HEK293 (cell line): ENCODE measurements at regions not wholly inside any gene's neighbourhood (a gene's known extent, or its start where the extent isn't known, plus 50 kb on each side); places are given as distances from the start of the nearest gene placed in this dataset.

Experiments used
- SCRT2 ChIP-seq: fragments of 450-650 bp; formaldehyde crosslinking; IDR thresholded peaks from 2 replicates; pipeline ENCODE4 v1.5.1; 2016; ENCODE audit warnings: missing biosample characterization, missing genetic modification characterization
- WT1 ChIP-seq: fragments of 450-650 bp; formaldehyde crosslinking; IDR thresholded peaks from 2 replicates; pipeline ENCODE4 v1.5.1; 2016; ENCODE audit warnings: missing biosample characterization, missing genetic modification characterization
- ZNF133 ChIP-seq: fragments of 450-650 bp; formaldehyde crosslinking; IDR thresholded peaks from 2 replicates; pipeline ENCODE4 v1.5.1; 2016; ENCODE audit warnings: missing biosample characterization, missing genetic modification characterization
- ZNF157 ChIP-seq: fragments of 450-650 bp; formaldehyde crosslinking; IDR thresholded peaks from 2 replicates; pipeline ENCODE4 v1.5.1; 2016; ENCODE audit warnings: missing biosample characterization, missing genetic modification characterization
- ZNF2 ChIP-seq: fragments of 450-650 bp; formaldehyde crosslinking; IDR thresholded peaks from 2 replicates; pipeline ENCODE4 v1.5.1; 2016; ENCODE audit warnings: missing biosample characterization, missing genetic modification characterization
- ZNF223 ChIP-seq: fragments of 450-650 bp; formaldehyde crosslinking; IDR thresholded peaks from 2 replicates; pipeline ENCODE4 v1.5.1; 2016; ENCODE audit warnings: missing biosample characterization, missing genetic modification characterization
- ZNF239 ChIP-seq: fragments of 450-650 bp; formaldehyde crosslinking; IDR thresholded peaks from 2 replicates; pipeline ENCODE4 v1.5.1; 2016; ENCODE audit warnings: missing biosample characterization, missing genetic modification characterization
- ZNF24 ChIP-seq: fragments of 450-650 bp; formaldehyde crosslinking; IDR thresholded peaks from 2 replicates; pipeline ENCODE4 v1.5.1; 2016; ENCODE audit warnings: missing biosample characterization, missing genetic modification characterization
- ZNF248 ChIP-seq: fragments of 450-650 bp; formaldehyde crosslinking; IDR thresholded peaks from 2 replicates; pipeline ENCODE4 v1.5.1; 2017; ENCODE audit warnings: missing biosample characterization, missing genetic modification characterization
- ZNF266 ChIP-seq: fragments of 450-650 bp; formaldehyde crosslinking; IDR thresholded peaks from 2 replicates; pipeline ENCODE4 v1.5.1; 2016; ENCODE audit warnings: missing biosample characterization, missing genetic modification characterization, low read depth
- ZNF341 ChIP-seq: fragments of 450-650 bp; formaldehyde crosslinking; IDR thresholded peaks from 2 replicates; pipeline ENCODE4; 2016; ENCODE audit warnings: low read depth, missing biosample characterization, missing genetic modification characterization
- ZNF501 ChIP-seq: fragments of 450-650 bp; formaldehyde crosslinking; IDR thresholded peaks from 2 replicates; pipeline ENCODE4 v1.5.1; 2016; ENCODE audit warnings: missing biosample characterization, missing genetic modification characterization
- ZNF510 ChIP-seq: fragments of 450-650 bp; formaldehyde crosslinking; IDR thresholded peaks from 2 replicates; pipeline ENCODE4 v1.5.1; 2018; ENCODE audit warnings: mild to moderate bottlenecking, missing genetic modification characterization, missing biosample characterization; ENCODE audit not compliant: insufficient replicate concordance
- ZNF585B ChIP-seq: fragments of 450-650 bp; formaldehyde crosslinking; IDR thresholded peaks from 2 replicates; pipeline ENCODE4 v1.5.1; 2016; ENCODE audit warnings: missing biosample characterization, missing genetic modification characterization
- ZNF658 ChIP-seq: fragments of 450-650 bp; formaldehyde crosslinking; IDR thresholded peaks from 2 replicates; pipeline ENCODE4; 2016; ENCODE audit warnings: missing biosample characterization, missing genetic modification characterization
- ZNF707 ChIP-seq: fragments of 450-650 bp; formaldehyde crosslinking; IDR thresholded peaks from 2 replicates; pipeline ENCODE4 v1.5.1; 2016; ENCODE audit warnings: missing biosample characterization, missing genetic modification characterization
- ZNF792 ChIP-seq: fragments of 450-650 bp; formaldehyde crosslinking; IDR thresholded peaks from 2 replicates; pipeline ENCODE4 v1.5.1; 2016; ENCODE audit warnings: missing biosample characterization, missing genetic modification characterization
- ZNF843 ChIP-seq: fragments of 450-650 bp; formaldehyde crosslinking; IDR thresholded peaks from 2 replicates; pipeline ENCODE4 v1.5.1; 2016; ENCODE audit warnings: missing biosample characterization, missing genetic modification characterization
- TF ChIP-seq, protein P1 (sequence below): fragments of 450-650 bp; IDR thresholded peaks from 2 replicates; pipeline ENCODE4 v1.5.1; 2018; ENCODE audit warnings: missing biosample characterization, missing genetic modification characterization
- TF ChIP-seq, protein P2 (sequence below): fragments of 450-650 bp; formaldehyde crosslinking; IDR thresholded peaks from 2 replicates; pipeline ENCODE4 v1.5.1; 2017; ENCODE audit warnings: missing biosample characterization, missing genetic modification characterization
- TF ChIP-seq, protein P3 (sequence below): fragments of 450-650 bp; formaldehyde crosslinking; IDR thresholded peaks from 2 replicates; pipeline ENCODE4 v1.5.1; 2017; ENCODE audit warnings: missing biosample characterization, missing genetic modification characterization
- TF ChIP-seq, protein P4 (sequence below): fragments of 450-650 bp; formaldehyde crosslinking; IDR thresholded peaks from 2 replicates; pipeline ENCODE4 v1.5.1; 2016; ENCODE audit warnings: missing biosample characterization, missing genetic modification characterization
- TF ChIP-seq, protein P5 (sequence below): fragments of 450-650 bp; formaldehyde crosslinking; IDR thresholded peaks from 2 replicates; pipeline ENCODE4 v1.5.1; 2017; ENCODE audit warnings: missing biosample characterization, mild to moderate bottlenecking, missing genetic modification characterization, moderate library complexity
- TF ChIP-seq, protein P6 (sequence below): fragments of 450-650 bp; formaldehyde crosslinking; IDR thresholded peaks from 2 replicates; pipeline ENCODE4 v1.5.1; 2016; ENCODE audit warnings: missing biosample characterization, missing genetic modification characterization
- TF ChIP-seq, protein P7 (sequence below): fragments of 450-650 bp; formaldehyde crosslinking; IDR thresholded peaks from 2 replicates; pipeline ENCODE4 v1.5.1; 2016; ENCODE audit warnings: missing biosample characterization, missing genetic modification characterization
- TF ChIP-seq, protein P8 (sequence below): fragments of 450-650 bp; formaldehyde crosslinking; IDR thresholded peaks from 2 replicates; pipeline ENCODE4 v1.5.1; 2016; ENCODE audit warnings: missing biosample characterization, missing genetic modification characterization
- TF ChIP-seq, protein P9 (sequence below): fragments of 450-650 bp; formaldehyde crosslinking; IDR thresholded peaks from 2 replicates; pipeline ENCODE4 v1.5.1; 2016; ENCODE audit warnings: missing biosample characterization, missing genetic modification characterization

DNA sequence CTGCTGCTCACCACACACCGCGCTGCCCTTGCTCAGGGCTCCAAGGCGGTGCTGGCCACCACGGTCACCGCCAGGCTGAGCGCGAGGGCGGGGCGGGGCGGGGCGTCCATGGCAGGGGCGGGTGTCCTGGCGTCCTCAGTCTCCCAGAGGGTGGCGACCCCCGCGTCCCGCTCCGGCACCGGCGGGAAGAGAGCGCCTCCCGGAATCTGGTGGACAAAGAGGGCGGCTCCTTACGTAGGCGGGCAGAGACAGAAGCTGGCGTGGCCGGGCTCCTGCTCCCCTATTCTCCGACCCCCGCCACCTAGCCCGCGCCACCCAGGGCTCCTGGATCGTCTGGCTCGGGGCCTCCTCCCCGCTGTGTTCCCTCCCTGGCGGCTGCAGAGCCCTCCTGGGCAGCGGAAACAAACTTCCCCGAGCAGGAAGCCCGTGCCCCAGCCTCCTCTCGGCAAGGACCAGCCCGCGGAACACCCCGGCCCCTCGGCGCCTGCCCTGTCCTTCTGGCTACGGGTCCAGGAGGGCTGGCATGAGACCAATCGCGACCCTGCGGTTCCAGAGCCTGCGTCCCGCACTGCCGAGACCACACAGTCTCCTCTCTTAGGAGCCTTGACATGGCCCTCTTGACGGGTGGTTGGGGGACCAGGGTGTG is 133.8 kb upstream of the ZNF92 start (continued):
- TF ChIP-seq SCRT2 (tag by site-specific recombination) = no peak
- no peak for TF ChIP-seq ZNF24
- TF ChIP-seq ZNF2 = no peak
- TF ChIP-seq ZNF133 (tag by site-specific recombination) = no peak
- TF ChIP-seq, protein P1, sequence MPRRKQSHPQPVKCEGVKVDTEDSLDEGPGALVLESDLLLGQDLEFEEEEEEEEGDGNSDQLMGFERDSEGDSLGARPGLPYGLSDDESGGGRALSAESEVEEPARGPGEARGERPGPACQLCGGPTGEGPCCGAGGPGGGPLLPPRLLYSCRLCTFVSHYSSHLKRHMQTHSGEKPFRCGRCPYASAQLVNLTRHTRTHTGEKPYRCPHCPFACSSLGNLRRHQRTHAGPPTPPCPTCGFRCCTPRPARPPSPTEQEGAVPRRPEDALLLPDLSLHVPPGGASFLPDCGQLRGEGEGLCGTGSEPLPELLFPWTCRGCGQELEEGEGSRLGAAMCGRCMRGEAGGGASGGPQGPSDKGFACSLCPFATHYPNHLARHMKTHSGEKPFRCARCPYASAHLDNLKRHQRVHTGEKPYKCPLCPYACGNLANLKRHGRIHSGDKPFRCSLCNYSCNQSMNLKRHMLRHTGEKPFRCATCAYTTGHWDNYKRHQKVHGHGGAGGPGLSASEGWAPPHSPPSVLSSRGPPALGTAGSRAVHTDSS (tag by site-specific recombination) = no peak
- no peak for TF ChIP-seq ZNF585B
- no peak for TF ChIP-seq ZNF501 (tag by site-specific recombination)
- TF ChIP-seq, protein P2, sequence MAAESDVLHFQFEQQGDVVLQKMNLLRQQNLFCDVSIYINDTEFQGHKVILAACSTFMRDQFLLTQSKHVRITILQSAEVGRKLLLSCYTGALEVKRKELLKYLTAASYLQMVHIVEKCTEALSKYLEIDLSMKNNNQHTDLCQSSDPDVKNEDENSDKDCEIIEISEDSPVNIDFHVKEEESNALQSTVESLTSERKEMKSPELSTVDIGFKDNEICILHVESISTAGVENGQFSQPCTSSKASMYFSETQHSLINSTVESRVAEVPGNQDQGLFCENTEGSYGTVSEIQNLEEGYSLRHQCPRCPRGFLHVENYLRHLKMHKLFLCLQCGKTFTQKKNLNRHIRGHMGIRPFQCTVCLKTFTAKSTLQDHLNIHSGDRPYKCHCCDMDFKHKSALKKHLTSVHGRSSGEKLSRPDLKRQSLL = no peak
- TF ChIP-seq ZNF843 (tag by site-specific recombination) = no peak
- TF ChIP-seq, protein P3, sequence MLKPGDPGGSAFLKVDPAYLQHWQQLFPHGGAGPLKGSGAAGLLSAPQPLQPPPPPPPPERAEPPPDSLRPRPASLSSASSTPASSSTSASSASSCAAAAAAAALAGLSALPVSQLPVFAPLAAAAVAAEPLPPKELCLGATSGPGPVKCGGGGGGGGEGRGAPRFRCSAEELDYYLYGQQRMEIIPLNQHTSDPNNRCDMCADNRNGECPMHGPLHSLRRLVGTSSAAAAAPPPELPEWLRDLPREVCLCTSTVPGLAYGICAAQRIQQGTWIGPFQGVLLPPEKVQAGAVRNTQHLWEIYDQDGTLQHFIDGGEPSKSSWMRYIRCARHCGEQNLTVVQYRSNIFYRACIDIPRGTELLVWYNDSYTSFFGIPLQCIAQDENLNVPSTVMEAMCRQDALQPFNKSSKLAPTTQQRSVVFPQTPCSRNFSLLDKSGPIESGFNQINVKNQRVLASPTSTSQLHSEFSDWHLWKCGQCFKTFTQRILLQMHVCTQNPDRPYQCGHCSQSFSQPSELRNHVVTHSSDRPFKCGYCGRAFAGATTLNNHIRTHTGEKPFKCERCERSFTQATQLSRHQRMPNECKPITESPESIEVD (tag by site-specific recombination) = no peak
- no peak for TF ChIP-seq WT1 (tag by site-specific recombination)
- TF ChIP-seq, protein P4, sequence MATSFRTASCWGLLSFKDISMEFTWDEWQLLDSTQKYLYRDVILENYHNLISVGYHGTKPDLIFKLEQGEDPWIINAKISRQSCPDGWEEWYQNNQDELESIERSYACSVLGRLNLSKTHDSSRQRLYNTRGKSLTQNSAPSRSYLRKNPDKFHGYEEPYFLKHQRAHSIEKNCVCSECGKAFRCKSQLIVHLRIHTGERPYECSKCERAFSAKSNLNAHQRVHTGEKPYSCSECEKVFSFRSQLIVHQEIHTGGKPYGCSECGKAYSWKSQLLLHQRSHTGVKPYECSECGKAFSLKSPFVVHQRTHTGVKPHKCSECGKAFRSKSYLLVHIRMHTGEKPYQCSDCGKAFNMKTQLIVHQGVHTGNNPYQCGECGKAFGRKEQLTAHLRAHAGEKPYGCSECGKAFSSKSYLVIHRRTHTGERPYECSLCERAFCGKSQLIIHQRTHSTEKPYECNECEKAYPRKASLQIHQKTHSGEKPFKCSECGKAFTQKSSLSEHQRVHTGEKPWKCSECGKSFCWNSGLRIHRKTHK (tag by site-specific recombination) = no peak
- TF ChIP-seq ZNF510 (tag by site-specific recombination) = no peak
- TF ChIP-seq, protein P5, sequence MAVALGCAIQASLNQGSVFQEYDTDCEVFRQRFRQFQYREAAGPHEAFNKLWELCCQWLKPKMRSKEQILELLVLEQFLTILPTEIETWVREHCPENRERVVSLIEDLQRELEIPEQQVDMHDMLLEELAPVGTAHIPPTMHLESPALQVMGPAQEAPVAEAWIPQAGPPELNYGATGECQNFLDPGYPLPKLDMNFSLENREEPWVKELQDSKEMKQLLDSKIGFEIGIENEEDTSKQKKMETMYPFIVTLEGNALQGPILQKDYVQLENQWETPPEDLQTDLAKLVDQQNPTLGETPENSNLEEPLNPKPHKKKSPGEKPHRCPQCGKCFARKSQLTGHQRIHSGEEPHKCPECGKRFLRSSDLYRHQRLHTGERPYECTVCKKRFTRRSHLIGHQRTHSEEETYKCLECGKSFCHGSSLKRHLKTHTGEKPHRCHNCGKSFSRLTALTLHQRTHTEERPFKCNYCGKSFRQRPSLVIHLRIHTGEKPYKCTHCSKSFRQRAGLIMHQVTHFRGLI (tag by site-specific recombination) = no peak
- TF ChIP-seq ZNF157 (tag by site-specific recombination) = no peak
- TF ChIP-seq, protein P6, sequence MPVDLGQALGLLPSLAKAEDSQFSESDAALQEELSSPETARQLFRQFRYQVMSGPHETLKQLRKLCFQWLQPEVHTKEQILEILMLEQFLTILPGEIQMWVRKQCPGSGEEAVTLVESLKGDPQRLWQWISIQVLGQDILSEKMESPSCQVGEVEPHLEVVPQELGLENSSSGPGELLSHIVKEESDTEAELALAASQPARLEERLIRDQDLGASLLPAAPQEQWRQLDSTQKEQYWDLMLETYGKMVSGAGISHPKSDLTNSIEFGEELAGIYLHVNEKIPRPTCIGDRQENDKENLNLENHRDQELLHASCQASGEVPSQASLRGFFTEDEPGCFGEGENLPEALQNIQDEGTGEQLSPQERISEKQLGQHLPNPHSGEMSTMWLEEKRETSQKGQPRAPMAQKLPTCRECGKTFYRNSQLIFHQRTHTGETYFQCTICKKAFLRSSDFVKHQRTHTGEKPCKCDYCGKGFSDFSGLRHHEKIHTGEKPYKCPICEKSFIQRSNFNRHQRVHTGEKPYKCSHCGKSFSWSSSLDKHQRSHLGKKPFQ = no peak
- no peak for TF ChIP-seq ZNF266 (tag by site-specific recombination)
- TF ChIP-seq ZNF239 = no peak
- no peak for TF ChIP-seq ZNF658 (tag by site-specific recombination)
- TF ChIP-seq, protein P7, sequence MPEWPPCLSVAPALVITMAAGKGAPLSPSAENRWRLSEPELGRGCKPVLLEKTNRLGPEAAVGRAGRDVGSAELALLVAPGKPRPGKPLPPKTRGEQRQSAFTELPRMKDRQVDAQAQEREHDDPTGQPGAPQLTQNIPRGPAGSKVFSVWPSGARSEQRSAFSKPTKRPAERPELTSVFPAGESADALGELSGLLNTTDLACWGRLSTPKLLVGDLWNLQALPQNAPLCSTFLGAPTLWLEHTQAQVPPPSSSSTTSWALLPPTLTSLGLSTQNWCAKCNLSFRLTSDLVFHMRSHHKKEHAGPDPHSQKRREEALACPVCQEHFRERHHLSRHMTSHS = no peak
- TF ChIP-seq ZNF792 = no peak
- no peak for TF ChIP-seq ZNF248 (tag by site-specific recombination)
- no peak for TF ChIP-seq ZNF223 (tag by site-specific recombination)
- no peak for TF ChIP-seq ZNF707 (tag by site-specific recombination)
- TF ChIP-seq, protein P8, sequence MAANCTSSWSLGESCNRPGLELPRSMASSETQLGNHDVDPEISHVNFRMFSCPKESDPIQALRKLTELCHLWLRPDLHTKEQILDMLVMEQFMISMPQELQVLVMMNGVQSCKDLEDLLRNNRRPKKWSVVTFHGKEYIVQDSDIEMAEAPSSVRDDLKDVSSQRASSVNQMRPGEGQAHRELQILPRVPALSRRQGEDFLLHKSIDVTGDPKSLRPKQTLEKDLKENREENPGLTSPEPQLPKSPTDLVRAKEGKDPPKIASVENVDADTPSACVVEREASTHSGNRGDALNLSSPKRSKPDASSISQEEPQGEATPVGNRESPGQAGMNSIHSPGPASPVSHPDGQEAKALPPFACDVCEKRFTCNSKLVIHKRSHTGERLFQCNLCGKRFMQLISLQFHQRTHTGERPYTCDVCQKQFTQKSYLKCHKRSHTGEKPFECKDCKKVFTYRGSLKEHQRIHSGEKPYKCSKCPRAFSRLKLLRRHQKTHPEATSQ = no peak
- TF ChIP-seq, protein P9, sequence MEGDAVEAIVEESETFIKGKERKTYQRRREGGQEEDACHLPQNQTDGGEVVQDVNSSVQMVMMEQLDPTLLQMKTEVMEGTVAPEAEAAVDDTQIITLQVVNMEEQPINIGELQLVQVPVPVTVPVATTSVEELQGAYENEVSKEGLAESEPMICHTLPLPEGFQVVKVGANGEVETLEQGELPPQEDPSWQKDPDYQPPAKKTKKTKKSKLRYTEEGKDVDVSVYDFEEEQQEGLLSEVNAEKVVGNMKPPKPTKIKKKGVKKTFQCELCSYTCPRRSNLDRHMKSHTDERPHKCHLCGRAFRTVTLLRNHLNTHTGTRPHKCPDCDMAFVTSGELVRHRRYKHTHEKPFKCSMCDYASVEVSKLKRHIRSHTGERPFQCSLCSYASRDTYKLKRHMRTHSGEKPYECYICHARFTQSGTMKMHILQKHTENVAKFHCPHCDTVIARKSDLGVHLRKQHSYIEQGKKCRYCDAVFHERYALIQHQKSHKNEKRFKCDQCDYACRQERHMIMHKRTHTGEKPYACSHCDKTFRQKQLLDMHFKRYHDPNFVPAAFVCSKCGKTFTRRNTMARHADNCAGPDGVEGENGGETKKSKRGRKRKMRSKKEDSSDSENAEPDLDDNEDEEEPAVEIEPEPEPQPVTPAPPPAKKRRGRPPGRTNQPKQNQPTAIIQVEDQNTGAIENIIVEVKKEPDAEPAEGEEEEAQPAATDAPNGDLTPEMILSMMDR (tag by site-specific recombination) = peak; percentile 23; the same call in 1 of the 2 replicates
- peak; percentile 51; the same call in 1 of the 2 replicates for TF ChIP-seq ZNF341 (tag by site-specific recombination)
